Stimulated activated CD4-positive, alpha-beta T cell treated with anti-CD3 and anti-CD28 coated beads, Interleukin-2, amount 100 ng/mL, for 4 hours (primary cell): ENCODE measurements at regions not wholly inside any gene's neighbourhood (a gene's known extent, or its start where the extent isn't known, plus 50 kb on each side); places are given as distances from the start of the nearest gene placed in this dataset.

Experiments used
- DNase-seq: peaks from one replicate; pipeline ENCODE4 v3.0.0-alpha.2; 2020; ENCODE audit warnings: low read depth

GRCh38 chr4:178037459-178038214, 595.4 kb upstream of the AGA start:
- no peak for DNase-seq

DNA sequence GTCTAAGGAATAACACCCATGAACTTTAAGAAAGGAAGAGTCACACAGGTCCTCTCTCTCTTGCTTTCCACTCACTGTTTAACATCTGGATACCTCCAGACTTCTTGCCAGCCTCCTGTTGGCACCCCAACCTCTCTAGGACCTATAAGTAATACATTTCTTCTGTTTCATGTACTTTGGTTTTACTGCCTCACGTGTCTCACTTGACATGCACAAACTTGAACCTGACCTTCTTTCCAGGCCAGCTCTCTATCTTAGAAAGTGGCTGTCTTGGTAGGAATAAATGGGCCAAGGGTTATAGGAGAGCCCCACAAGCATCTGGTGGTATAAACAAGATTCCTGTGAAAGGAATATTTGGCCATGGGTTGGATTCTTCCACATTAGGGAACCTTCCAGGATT, 614.8 kb upstream of the AGA start:
- DNase-seq, result no peak

GRCh38 chr4:178063568-178063967, 621.3 kb upstream of the AGA start:
- DNase-seq, result no peak

DNA sequence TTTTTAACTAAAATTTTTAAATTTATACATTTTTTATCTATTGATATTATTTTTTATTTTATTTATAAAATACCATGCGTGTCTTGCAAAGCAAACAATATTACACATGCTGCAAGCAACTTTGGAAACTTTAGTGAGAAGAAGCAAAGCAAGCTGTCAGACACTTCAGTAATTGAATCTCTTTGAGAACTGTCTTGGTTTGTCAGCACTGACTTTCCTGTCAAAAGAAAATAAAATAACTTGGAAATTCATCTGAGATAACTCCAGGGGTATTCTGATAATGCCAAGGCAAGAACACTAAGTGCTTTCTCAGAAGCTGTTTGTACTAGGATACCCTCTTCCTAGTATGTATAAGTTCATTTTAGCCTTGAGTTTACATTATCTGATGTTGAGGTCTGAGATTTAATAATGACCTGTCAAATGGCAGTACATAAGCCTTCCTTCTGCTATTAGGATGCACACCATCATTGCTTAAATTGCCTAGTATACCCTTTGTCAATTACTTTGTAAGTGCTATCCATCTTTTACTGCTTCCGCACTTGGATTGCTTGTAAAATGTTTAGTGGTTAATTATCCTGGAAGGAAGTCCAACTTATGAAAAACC, 624.2 kb upstream of the AGA start:
- DNase-seq, result no peak

GRCh38 chr4:178068136-178068535, 625.9 kb upstream of the AGA start:
- DNase-seq, result no peak

DNA sequence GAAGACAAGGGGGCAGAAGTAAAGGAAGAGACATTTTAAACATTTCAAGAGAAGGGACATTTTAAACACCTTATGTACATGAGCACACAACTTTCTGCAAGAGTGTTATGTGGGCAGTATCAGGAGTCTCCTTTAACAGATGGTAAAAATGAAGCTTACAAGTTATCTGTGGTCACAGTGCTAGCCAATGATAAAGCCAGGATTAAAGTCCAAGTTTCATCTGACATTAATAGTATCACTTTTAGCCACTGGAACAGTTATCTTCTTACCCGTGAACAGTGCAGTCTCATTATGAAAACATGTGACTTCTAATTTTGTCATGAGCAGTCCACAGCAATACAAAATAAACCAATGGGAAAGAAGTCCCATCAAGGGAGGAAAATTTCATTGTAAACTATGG, 627.9 kb upstream of the AGA start:
- DNase-seq, result no peak

GRCh38 chr4:178080312-178080711, 638.1 kb upstream of the AGA start:
- no peak for DNase-seq

DNA sequence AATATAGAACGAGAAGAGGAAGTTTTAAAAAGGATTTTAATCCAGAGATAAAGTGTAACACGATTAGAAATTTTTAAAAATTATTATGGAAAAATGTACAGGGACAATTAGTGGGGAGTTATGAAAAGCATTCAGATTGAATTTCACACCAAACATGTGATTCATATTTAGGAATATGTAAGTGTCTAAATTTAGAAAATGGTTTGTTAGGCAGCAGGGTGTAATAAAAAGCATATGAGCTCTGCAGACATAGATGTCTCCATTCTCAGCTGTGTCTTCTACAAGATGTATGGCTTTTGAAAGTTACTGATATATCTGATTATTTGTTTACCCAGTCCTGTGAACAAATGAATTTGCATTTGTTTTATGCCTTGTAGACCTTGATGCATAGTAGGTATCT, 638.9 kb upstream of the AGA start:
- no peak for DNase-seq

DNA sequence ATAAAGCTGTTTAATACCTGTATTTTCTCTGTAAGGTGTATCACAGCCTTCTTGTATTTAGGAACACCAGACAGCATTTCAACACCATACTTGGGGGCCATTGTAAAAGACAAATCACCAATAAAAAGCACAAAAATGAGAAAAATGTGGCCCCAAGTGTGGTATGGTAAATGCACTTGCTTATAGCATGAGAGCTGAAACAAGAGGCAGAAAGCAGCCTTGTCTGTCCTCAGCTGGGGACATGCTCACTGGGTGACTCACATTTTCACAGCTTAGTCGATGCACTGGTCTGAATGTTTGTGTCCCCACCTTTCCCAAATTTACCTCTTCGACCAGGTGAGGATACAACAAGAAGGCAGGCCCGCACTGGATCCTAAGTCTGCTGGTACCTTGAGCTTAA, 639.7 kb upstream of the AGA start:
- no peak for DNase-seq

DNA sequence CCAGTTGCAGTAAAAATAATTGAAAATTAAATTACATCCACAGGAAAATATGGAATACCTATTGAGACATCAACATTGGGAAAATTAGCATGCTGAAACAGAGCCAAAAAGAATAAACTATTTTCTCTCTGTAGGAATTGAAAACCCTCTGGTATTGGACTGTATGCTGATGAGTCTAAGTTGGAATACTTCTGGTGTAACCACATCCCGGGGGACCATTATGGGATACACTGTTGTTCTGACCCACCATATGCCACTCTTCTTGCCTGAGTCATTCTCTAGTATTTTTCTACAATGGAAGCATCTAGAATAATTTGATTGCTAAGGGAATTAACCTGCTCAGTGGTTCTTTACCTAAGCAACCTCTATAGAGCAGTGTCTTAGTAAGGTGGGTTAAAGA, 640.7 kb upstream of the AGA start:
- no peak for DNase-seq

GRCh38 chr4:178083968-178084367, 641.7 kb upstream of the AGA start:
- no peak for DNase-seq

GRCh38 chr4:178086320-178086719, 644.1 kb upstream of the AGA start:
- no peak for DNase-seq

DNA sequence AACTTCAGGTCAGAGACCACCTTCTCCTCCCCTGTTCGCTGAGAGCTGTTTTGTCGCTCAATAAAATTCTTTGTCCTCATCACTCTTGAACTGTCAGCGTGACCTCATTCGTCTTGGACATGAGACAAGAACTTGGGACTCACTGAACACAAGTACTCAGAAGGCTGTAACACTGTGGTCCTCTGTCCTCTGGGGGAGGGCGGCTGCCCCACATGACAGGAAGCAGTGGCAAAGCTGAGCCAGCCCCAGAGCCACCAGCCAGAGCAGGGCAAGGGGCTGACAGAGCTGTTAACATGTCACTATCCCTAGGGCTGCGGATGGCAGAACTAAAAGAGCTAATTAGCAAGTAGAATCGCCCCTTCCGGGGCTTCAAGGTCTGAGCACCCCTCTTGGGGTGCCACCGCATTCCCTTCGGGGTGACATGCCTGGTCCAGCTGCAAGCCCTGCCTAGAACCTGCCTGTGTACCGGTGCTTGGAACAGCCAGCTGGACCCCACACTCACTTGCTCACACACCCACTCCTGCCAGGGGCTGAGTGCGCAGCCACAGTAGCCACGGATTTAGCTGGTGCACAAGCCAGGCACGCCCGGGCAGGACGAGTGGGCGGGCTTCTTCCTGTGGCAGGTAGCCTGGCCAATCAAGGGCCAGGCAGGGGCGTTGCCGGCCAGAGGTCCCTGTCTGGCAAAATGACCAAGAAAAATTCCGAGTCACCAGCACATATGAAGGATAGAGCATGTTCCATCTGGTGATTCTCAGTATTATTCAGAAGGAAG, 648.6 kb upstream of the AGA start:
- no peak for DNase-seq

- no peak for DNase-seq
Measured at GRCh38 chr4:178102139-178102538, 659.9 kb upstream of the AGA start.

- no peak for DNase-seq
Measured at GRCh38 chr4:178105242-178105641, 663.0 kb upstream of the AGA start.

GRCh38 chr4:178136736-178137345, 694.6 kb upstream of the AGA start:
- no peak for DNase-seq

- DNase-seq, result no peak
Measured at GRCh38 chr4:178137732-178138471, 695.7 kb upstream of the AGA start.

DNA sequence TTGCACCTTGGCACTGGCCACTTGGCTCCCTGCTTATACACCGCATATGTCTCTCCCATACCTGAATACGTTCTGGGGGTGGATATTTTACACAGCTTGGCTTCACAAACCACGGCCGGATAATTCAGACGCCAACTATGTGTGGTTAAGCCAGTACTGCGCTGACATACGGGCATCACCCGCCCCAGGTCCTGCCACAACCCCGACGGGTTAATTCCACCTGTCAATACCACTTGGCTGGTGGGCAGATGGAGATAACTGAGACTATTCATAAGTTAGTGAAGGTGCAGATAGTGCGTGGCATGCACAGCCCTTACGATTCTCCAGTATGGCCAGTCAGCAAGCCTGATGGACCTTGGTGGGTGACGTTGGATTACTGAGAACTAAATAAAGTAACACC, 696.3 kb upstream of the AGA start:
- DNase-seq, result no peak

DNA sequence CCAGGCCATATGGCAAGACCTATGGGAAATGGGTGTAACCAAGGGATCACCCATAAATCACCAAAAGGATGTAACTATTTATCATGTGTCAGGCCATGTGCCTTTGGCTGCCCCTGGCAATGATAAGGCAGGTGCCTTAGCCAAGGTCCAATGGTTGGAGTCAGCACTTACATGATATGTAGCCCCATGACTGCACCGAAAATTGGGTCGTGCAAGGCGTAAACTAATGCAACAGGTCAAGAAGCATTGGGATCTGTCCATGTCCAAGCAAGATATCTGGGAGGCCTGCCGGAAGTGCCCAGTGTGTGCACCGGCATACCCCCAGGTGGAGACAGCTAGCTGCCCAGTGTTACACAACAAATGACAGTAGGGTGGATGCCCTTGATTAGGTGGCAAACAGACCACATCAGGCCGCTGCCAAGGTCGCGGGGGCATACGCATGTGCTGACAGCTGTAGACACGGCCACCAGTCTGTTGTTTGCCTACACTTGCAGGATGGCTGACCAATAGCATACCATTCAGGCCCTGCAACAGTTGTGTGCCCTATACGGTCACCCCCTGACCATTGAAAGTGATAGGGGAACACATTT, 698.2 kb upstream of the AGA start:
- no peak for DNase-seq

GRCh38 chr4:178142724-178143123, 700.5 kb upstream of the AGA start:
- DNase-seq, result no peak

DNA sequence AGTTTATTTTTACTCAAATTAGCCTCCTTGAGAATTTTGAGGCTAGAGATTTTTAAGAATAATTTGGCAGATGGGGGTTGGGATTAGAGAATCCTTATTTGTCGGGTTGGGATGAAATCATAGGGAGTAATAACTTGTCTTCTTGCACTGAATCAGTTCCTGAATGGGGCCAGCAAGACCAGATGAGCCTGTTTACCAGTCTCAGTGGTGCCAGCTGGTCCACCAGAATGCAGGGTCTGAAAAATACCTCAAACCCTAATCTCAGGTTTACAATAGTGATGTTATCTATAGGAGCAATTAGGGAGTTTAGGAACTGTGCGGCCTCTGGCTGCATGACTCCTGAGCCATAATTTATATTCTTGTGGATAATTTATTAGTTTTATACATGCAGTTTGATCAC, 705.9 kb upstream of the AGA start:
- no peak for DNase-seq
